NCI-H1048 (cell line): ENCODE measurements at regions not wholly inside any gene's neighbourhood (a gene's known extent, or its start where the extent isn't known, plus 50 kb on each side); places are given as distances from the start of the nearest gene placed in this dataset.
"Not testable (repeated sequence)": the region's sequence is repeated elsewhere in the genome, so short reads cannot be mapped to it uniquely, and the experiment has no call there.

Experiments used
- DNase-seq: peaks from one replicate; lab custom pipeline; 2025; lab: John Stamatoyannopoulos, UW

- no peak for DNase-seq
Observed at GRCh38 chr1:38175121-38175520, 128.5 kb upstream of the POU3F1 start.

GRCh38 chr1:38173848-38174247 is 127.3 kb upstream of the POU3F1 start:
- no peak for DNase-seq

DNA sequence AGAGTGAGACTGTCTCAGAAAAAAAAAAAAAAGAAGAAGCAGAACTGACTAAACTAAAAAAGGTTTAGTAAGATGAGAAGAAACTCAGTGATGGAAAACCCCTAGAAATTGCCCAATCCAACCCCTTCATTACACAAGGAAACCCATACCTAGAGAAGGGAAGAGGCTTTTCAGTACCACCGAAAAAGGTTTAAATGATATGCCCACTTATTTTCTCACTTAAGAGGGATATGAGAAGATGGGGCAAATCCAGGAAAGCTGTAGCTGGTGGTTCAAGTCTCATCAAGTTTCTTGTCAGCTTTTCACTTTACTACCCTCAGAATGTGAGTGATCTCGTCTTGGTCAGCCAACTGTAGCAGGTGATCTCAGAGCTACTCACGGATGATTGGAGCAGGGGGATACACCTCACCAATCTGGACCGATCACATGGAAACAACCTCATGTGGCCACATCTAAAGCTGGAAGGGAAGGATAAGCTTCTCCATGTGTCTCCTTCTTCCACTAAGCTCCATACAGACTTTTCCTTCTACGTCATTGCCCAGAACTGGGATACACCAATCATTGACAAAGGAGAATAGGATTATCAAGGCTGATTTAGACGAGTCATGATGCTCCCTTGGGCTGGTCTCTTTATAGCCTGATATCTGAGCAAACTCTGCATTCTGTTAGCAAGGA is 126.7 kb upstream of the POU3F1 start:
- no peak for DNase-seq

- DNase-seq, result no peak
Observed at GRCh38 chr1:38169121-38169520, 122.5 kb upstream of the POU3F1 start.

GRCh38 chr1:38168365-38168764 is 121.8 kb upstream of the POU3F1 start:
- no peak for DNase-seq

DNA sequence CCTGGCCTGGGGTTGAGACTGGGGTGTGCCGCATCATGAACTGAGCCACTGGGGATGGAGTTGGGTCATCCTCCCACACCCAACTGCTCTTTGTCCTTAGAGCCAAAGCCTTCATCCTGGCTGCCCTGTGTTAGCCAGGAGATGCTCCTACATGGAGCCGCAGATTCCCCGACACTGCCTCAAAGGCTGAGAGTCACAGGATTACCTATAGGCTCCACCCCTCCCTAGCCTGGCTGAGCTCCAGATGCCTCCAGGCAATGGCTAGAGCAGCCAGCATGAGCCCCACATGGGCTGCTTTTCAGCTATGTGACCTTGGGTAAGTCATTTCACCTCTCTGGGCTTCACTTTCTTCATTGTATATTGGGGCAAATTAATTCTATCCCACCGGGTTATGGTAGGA is 119.9 kb upstream of the POU3F1 start:
- DNase-seq, result no peak

GRCh38 chr1:38153778-38154470 is 107.3 kb upstream of the POU3F1 start:
- no peak for DNase-seq

- DNase-seq, result peak; percentile 32
Observed at GRCh38 chr1:38153066-38153777, 106.6 kb upstream of the POU3F1 start.

DNA sequence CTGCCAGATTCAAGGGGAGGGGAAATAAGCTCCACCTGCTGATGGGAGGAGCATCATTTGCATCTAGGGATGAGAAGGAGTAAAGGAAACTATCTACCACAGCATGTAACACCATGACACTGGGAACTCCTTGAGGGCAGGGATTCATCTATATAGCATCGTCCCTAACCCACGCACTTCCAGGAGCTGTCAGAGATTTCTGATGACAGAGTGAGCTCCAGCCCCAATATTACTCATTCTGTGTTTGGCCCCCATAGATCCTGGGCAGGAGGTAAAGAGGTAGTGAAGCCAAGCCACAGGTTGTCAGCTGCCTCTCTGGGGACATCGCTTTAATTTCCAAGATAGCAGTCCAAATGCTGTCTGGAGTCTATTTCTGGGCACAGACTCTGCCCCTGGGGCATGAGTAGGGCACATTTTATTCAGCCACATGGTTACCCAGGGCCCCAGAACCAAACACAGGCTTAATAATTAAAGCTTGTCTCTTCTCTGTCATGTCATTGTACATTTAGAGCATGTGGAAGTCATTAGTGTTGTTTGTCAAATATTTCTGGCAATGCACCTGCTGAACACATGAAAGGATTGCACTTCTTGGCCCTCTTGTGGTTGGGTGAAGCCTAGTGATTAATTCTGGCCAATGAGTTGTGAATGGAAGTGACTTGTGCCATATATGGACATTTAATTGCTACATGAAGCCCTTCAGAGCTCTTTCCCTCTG is 105.9 kb upstream of the POU3F1 start:
- peak; percentile 68 for DNase-seq

DNA sequence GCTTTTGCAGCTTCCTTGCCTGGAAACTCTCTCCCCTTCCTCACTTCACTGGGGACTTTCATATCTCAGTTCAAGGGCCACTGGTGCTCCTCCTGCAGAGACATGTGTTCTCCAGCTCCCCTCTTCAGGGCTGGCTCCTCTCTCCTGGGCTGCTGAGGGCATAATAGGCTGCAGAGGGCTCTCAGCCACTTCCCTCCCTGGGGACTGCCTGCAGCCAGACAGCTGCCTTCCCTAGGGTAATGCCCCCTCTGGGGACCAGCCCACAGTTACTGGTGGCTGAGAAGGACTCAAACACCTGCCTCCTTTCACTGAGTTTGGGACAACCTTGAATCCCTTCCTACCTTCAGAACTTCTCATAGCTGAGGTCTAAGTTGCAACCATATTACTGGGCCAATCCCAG is 104.8 kb upstream of the POU3F1 start:
- no peak for DNase-seq

DNA sequence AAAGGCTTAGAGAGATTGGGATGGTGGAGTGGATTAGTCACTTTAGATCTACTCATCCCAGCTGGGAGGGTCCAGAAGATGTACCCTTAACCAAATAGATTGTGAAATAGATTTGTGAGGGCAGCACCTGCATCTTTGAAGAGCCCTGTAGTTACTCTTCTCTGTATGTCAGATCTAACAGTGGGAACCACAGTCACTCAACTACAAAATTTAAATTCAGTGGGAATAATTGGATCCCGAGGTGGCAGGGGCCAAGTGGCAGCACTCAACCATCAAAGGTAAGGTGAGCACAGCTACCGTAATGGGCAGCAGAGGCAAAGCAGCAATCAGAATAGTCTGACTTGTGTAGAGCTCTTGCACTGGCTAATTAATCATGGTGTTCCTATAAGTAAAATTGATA is 99.5 kb upstream of the POU3F1 start:
- not testable (repeated sequence) for DNase-seq

- no peak for DNase-seq
Observed at GRCh38 chr1:38142606-38143005, 96.0 kb upstream of the POU3F1 start.

GRCh38 chr1:38141483-38141882 is 94.9 kb upstream of the POU3F1 start:
- no peak for DNase-seq

- DNase-seq, result no peak
Observed at GRCh38 chr1:38139738-38140487, 93.3 kb upstream of the POU3F1 start.

- no peak for DNase-seq
Observed at GRCh38 chr1:38138498-38139233, 92.1 kb upstream of the POU3F1 start.

GRCh38 chr1:38137164-38137563 is 90.6 kb upstream of the POU3F1 start:
- DNase-seq, result no peak

- no peak for DNase-seq
Observed at GRCh38 chr1:38135625-38136414, 89.2 kb upstream of the POU3F1 start.

DNA sequence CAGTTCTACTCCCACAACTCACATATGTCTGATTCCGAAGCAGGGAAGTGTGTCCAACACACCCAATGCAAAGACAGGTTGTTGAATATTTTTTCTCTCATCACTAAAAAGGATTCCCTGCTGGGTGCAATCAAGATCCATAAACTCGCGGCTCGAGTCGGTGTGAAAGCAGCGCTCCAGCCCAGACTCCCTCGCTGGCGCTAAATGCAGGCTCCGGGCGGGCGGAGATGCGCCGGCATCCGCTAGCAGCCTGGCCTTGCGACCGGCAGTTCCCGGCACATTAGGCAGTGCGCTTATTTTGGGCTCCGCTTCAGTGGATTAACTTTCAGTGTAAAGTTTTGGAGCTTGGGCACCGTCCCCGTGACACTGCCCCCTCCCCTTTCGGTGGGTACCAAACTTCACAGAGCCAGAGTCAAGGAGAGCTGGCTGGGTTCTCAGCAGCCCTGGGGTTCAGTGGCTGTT is 87.7 kb upstream of the POU3F1 start:
- DNase-seq, result no peak

DNA sequence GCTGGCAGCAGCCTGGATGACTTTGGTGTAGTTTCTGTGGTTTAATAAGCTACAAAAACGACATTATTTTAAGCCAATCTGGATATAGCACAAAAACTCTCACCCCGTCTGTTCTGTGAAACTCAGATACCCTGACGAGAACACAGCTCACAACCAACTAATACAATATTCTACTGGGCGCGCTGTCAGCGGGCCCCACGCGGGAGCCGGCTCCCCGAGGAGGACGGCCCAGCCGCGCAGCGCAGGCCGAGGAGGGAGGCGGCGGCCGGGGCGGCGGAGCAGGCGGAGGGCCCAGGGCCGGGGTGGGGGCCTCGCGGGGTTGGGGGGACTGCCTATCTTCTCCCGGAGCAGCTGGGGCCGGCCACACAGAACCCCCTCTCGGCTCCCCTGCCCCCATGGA is 87.2 kb upstream of the POU3F1 start:
- DNase-seq, result no peak

DNA sequence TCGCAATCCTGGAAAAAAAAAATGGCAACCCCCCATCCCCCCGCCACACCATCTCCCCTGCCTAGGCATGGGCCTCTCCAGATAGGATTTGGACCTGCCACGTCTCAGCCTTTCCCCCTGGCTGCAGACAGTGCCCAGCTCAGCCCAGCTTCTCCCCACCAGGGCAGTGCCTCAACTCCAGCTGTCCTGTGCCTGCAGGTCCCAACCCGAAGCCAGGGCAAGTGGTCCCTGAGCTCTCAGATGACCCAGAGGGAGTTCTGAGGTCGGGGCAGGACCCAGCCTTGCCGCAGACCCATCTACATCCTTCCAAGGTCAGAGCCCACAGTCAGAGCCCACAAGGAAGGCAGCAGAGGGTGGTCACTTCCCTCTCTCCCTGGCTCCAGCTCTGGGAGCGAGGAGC is 86.7 kb upstream of the POU3F1 start:
- no peak for DNase-seq
